ENCODE measurements at regions not wholly inside any gene's neighbourhood (a gene's known extent, or its start where the extent isn't known, plus 50 kb on each side); places are given as distances from the start of the nearest gene placed in this dataset.

DNA sequence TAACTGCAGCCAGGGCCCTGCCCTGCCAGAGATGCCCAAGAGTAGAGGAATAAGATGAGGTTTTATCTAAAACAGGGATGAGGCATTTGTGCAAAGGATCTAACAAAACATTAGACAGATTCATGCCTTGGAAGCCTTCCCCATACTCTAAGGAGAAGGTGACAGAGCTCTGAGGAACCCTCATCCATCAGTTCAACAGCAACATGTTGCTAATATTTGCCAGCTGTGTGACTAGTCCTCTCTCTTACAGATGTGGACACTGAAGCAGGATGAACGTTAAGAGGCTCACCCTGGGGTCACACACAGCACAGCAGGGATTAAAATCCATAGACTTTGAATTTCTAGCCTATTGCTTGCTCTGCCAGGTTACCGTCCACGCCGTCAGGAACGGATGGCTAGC is 99.0 kb downstream of the ZBTB18 start:
- no TSS peak for BruUV-seq (replicated peaks)
- Histone ChIP-seq H3K79me2 (ENCODE audit: control insufficient read depth, insufficient read depth, low read length) (no peaks in the 10 kb centered on the region), H3K36me3 (ENCODE audit: control insufficient read depth in 2 of 2, insufficient read depth in 2 of 2, low read length in 1 of 2) (no peaks in the 10 kb centered on the region), H2AFZ (ENCODE audit: control insufficient read depth, low read depth, low read length) (no peak overlapping the region), H3K4me1 (ENCODE audit: control insufficient read depth, insufficient read depth, low read length) (no peaks in the 10 kb centered on the region), H3K4me2 (ENCODE audit: control insufficient read depth, insufficient read depth) (no peak overlapping the region), H3K9me3 (replicated peaks; ENCODE audit: control insufficient read depth, insufficient read depth, low read length) (no peaks in the 10 kb centered on the region), H3K9ac (ENCODE audit: control insufficient read depth, insufficient read depth, low read length) (no peak overlapping the region), H3K27ac (ENCODE audit: control insufficient read depth, insufficient read depth) (no peak overlapping the region), H4K20me1 (ENCODE audit: control insufficient read depth, insufficient read depth) (no peaks in the 10 kb centered on the region), H3K27me3 (replicated peaks in 1 of 2; ENCODE audit: control insufficient read depth in 2 of 2, insufficient read depth in 2 of 2, low read length in 1 of 2) (no peaks in the 10 kb centered on the region; a peak in 1 of 4 replicates), H3K4me3 (no peak overlapping the region)
- CTCF ChIA-PET: no interaction called here
- in situ Hi-C loops (cut with MboI) (no loop called here), intact Hi-C loops (cut with micrococcal nuclease; ENCODE audit: unreplicated experiment) (no loop called here)
- ATAC-seq (no peak), DNase-seq (ENCODE audit: low read depth, low spot score) (no peak), FAIRE-seq (no peak)
- RAD21 ChIA-PET (ENCODE audit: unreplicated experiment): no interaction called here
- TF ChIP-seq, protein P1, sequence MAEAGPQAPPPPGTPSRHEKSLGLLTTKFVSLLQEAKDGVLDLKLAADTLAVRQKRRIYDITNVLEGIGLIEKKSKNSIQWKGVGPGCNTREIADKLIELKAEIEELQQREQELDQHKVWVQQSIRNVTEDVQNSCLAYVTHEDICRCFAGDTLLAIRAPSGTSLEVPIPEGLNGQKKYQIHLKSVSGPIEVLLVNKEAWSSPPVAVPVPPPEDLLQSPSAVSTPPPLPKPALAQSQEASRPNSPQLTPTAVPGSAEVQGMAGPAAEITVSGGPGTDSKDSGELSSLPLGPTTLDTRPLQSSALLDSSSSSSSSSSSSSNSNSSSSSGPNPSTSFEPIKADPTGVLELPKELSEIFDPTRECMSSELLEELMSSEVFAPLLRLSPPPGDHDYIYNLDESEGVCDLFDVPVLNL (IDR thresholded peaks at IDR 0.05; ENCODE audit: low read depth, low read length): no peak
- POLR2A ChIA-PET: no interaction called here
- SMC1A ChIA-PET (ENCODE audit: uncharacterized antibody, unreplicated experiment): no interaction called here
- 80% methylated on average over 5 of the region's 5 CpGs for WGBS (ENCODE audit: insufficient coverage, insufficient replicate concordance, low lambda C conversion rate, missing lambda C conversion rate)

DNA sequence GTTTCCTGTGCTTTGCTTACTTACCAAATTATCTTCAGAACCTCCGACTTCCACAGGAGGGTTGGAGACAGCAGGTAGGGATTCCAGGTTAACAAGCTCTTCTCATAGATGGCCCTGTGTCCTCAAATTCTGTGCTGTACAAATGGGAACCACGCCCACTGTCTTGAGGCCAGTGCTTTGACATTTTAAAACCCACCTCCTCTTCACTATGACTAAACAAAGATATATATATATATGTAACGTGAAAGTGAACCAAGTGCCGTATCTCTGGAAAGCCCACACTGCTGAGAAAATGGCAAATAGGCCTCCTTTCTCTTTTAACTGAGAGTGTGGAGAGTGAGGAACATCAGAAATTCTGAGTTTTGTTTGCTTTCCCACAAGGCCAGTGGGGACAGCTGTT is 99.6 kb downstream of the ZBTB18 start:
- 0% methylated on average over 4 of the region's 4 CpGs for WGBS (ENCODE audit: insufficient coverage, insufficient replicate concordance, low lambda C conversion rate, missing lambda C conversion rate)
- Histone ChIP-seq H3K27me3 (replicated peaks in 1 of 2; ENCODE audit: control insufficient read depth in 2 of 2, insufficient read depth in 2 of 2, low read length in 1 of 2) (no peaks in the 10 kb centered on the region; a peak in 1 of 4 replicates), H3K4me1 (ENCODE audit: control insufficient read depth, insufficient read depth, low read length) (no peaks in the 10 kb centered on the region), H3K4me3 (no peak overlapping the region), H3K36me3 (ENCODE audit: control insufficient read depth in 2 of 2, insufficient read depth in 2 of 2, low read length in 1 of 2) (no peaks in the 10 kb centered on the region), H3K27ac (ENCODE audit: control insufficient read depth, insufficient read depth) (no peak overlapping the region), H2AFZ (ENCODE audit: control insufficient read depth, low read depth, low read length) (no peak overlapping the region), H3K79me2 (ENCODE audit: control insufficient read depth, insufficient read depth, low read length) (no peaks in the 10 kb centered on the region), H3K9me3 (replicated peaks; ENCODE audit: control insufficient read depth, insufficient read depth, low read length) (no peaks in the 10 kb centered on the region), H3K4me2 (ENCODE audit: control insufficient read depth, insufficient read depth) (no peak overlapping the region), H4K20me1 (ENCODE audit: control insufficient read depth, insufficient read depth) (no peaks in the 10 kb centered on the region), H3K9ac (ENCODE audit: control insufficient read depth, insufficient read depth, low read length) (no peak overlapping the region)
- no peak for FAIRE-seq
- BruUV-seq (replicated peaks): no TSS peak
- in situ Hi-C loops (cut with MboI) (no loop called here), intact Hi-C loops (cut with micrococcal nuclease; ENCODE audit: unreplicated experiment) (no loop called here)
- RAD21 ChIA-PET (ENCODE audit: unreplicated experiment): no interaction called here
- DNase-seq (ENCODE audit: low read depth, low spot score): no peak
- CTCF ChIA-PET: no interaction called here
- peak; percentile 54 for ATAC-seq
- SMC1A ChIA-PET (ENCODE audit: uncharacterized antibody, unreplicated experiment): no interaction called here
- POLR2A ChIA-PET: no interaction called here
- TF ChIP-seq STAT3 (IDR thresholded peaks at IDR 0.05; ENCODE audit: low read depth, low read length) (no peak), NFIC (IDR thresholded peaks at IDR 0.05; ENCODE audit: low read depth, low read length) (0 out of 2 replicates have a peak, but pooled peaks have one; percentile 17), TBL1XR1 (IDR thresholded peaks at IDR 0.05; ENCODE audit: low read depth, low read length) (no peak), RELB (IDR thresholded peaks at IDR 0.05; ENCODE audit: low read depth) (no peak), ZNF384 (IDR thresholded peaks at IDR 0.05; ENCODE audit: borderline replicate concordance, low read depth, low read length) (no peak), SREBF2 (IDR thresholded peaks at IDR 0.05; ENCODE audit: low read length) (no peak), YY1 (IDR thresholded peaks at IDR 0.05; ENCODE audit: low read depth, low read length) (no peak), POU2F2 (IDR thresholded peaks at IDR 0.05; ENCODE audit: borderline replicate concordance, low read depth, low read length) (no peak)
- TF ChIP-seq, protein P2, sequence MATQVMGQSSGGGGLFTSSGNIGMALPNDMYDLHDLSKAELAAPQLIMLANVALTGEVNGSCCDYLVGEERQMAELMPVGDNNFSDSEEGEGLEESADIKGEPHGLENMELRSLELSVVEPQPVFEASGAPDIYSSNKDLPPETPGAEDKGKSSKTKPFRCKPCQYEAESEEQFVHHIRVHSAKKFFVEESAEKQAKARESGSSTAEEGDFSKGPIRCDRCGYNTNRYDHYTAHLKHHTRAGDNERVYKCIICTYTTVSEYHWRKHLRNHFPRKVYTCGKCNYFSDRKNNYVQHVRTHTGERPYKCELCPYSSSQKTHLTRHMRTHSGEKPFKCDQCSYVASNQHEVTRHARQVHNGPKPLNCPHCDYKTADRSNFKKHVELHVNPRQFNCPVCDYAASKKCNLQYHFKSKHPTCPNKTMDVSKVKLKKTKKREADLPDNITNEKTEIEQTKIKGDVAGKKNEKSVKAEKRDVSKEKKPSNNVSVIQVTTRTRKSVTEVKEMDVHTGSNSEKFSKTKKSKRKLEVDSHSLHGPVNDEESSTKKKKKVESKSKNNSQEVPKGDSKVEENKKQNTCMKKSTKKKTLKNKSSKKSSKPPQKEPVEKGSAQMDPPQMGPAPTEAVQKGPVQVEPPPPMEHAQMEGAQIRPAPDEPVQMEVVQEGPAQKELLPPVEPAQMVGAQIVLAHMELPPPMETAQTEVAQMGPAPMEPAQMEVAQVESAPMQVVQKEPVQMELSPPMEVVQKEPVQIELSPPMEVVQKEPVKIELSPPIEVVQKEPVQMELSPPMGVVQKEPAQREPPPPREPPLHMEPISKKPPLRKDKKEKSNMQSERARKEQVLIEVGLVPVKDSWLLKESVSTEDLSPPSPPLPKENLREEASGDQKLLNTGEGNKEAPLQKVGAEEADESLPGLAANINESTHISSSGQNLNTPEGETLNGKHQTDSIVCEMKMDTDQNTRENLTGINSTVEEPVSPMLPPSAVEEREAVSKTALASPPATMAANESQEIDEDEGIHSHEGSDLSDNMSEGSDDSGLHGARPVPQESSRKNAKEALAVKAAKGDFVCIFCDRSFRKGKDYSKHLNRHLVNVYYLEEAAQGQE (IDR thresholded peaks at IDR 0.05; ENCODE audit: low read depth, low read length): no peak
